ENCODE measurements at regions not wholly inside any gene's neighbourhood (a gene's known extent, or its start where the extent isn't known, plus 50 kb on each side); places are given as distances from the start of the nearest gene placed in this dataset.
"Not testable (repeated sequence)": the region's sequence is repeated elsewhere in the genome, so short reads cannot be mapped to it uniquely, and the experiment has no call there.

GRCh38 chr1:224815647-224816046, 113.8 kb upstream of the DNAH14 start:
- no peaks in the 10 kb centered on the region for H3K36me3 ChIP-seq (ENCODE audit: insufficient read depth, low read length)
- H3K9me3 ChIP-seq (ENCODE audit: insufficient read depth, low read depth, low read length): peaks cover 20% of the 10 kb centered on the region
- no peaks in the 10 kb centered on the region for H3K4me1 ChIP-seq (ENCODE audit: insufficient read depth, low read length)
- H3K9ac ChIP-seq (ENCODE audit: low read depth, low read length): no peak overlapping the region
- no peak overlapping the region for H3K4me3 ChIP-seq (ENCODE audit: low read length)
- H3K27me3 ChIP-seq (ENCODE audit: insufficient read depth, low read length): no peaks in the 10 kb centered on the region
- 94% methylated on average over 2 of the region's 2 CpGs for WGBS
- H3K27ac ChIP-seq (ENCODE audit: low read depth, low read length): no peak overlapping the region

GRCh38 chr1:224816062-224816461, 113.4 kb upstream of the DNAH14 start:
- Histone ChIP-seq H3K9me3 (ENCODE audit: insufficient read depth, low read depth, low read length) (peaks cover 20% of the 10 kb centered on the region), H3K27ac (ENCODE audit: low read depth, low read length) (no peak overlapping the region), H3K27me3 (ENCODE audit: insufficient read depth, low read length) (no peaks in the 10 kb centered on the region), H3K36me3 (ENCODE audit: insufficient read depth, low read length) (no peaks in the 10 kb centered on the region), H3K4me1 (ENCODE audit: insufficient read depth, low read length) (no peaks in the 10 kb centered on the region), H3K4me3 (ENCODE audit: low read length) (no peak overlapping the region), H3K9ac (ENCODE audit: low read depth, low read length) (no peak overlapping the region)

- WGBS: 88% methylated on average over 3 of the region's 3 CpGs
- H3K4me3 ChIP-seq (ENCODE audit: low read length): no peak overlapping the region
- H3K9ac ChIP-seq (ENCODE audit: low read depth, low read length): no peak overlapping the region
- no peaks in the 10 kb centered on the region for H3K27me3 ChIP-seq (ENCODE audit: insufficient read depth, low read length)
- H3K27ac ChIP-seq (ENCODE audit: low read depth, low read length): no peak overlapping the region
- no peaks in the 10 kb centered on the region for H3K4me1 ChIP-seq (ENCODE audit: insufficient read depth, low read length)
- peaks cover 27% of the 10 kb centered on the region for H3K9me3 ChIP-seq (ENCODE audit: insufficient read depth, low read depth, low read length)
- no peaks in the 10 kb centered on the region for H3K36me3 ChIP-seq (ENCODE audit: insufficient read depth, low read length)
These were observed 112.1 kb upstream of the DNAH14 start for GRCh38 chr1:224817382-224817781.

DNA sequence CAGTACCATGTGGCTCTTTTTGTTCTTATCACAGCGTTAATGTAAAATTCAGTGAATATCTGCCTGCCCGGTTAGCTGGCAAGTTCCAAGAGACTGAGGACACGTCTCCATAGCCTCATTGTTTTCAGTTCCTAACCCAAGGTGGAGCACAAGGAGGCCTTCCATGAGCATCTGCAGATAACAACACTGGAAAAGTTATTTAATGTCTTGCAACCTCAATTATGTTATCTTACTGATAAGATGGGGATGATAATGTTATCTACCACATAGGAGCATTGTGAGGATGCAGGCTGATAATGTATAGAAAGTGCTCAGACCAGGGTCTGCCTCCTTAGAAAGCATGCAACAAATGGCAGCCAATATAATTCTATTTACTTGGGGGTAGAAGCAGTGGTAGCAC, 109.6 kb upstream of the DNAH14 start:
- Histone ChIP-seq H3K4me3 (ENCODE audit: low read length) (no peak overlapping the region), H3K27ac (ENCODE audit: low read depth, low read length) (no peak overlapping the region), H3K9me3 (ENCODE audit: insufficient read depth, low read depth, low read length) (peaks cover 30% of the 10 kb centered on the region), H3K4me1 (ENCODE audit: insufficient read depth, low read length) (no peaks in the 10 kb centered on the region), H3K9ac (ENCODE audit: low read depth, low read length) (no peak overlapping the region), H3K36me3 (ENCODE audit: insufficient read depth, low read length) (no peaks in the 10 kb centered on the region), H3K27me3 (ENCODE audit: insufficient read depth, low read length) (no peaks in the 10 kb centered on the region)
- WGBS: 90% methylated on average over 3 of the region's 3 CpGs

DNA sequence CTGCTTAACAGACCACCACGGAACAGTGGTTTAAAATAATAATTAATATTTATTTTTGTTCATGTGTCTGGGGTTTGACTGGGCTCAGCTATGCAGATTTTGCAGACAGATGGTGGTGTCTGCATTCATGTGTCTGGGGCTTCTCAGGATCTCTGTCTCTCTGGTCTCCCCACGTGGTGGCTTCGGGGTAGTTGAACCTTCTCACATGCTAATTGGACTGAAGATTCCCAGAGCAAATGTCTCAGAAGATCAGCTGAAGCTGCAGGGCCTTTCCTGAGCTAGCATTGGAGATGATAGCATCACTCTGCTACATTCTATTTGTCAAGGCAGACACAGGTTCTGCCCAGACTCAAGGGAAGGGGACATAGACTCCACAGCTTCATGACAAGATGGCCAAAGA, 109.1 kb upstream of the DNAH14 start:
- no peaks in the 10 kb centered on the region for H3K27me3 ChIP-seq (ENCODE audit: insufficient read depth, low read length)
- H3K9ac ChIP-seq (ENCODE audit: low read depth, low read length): no peak overlapping the region
- no peaks in the 10 kb centered on the region for H3K36me3 ChIP-seq (ENCODE audit: insufficient read depth, low read length)
- no peaks in the 10 kb centered on the region for H3K4me1 ChIP-seq (ENCODE audit: insufficient read depth, low read length)
- no peak overlapping the region for H3K4me3 ChIP-seq (ENCODE audit: low read length)
- peaks cover 30% of the 10 kb centered on the region for H3K9me3 ChIP-seq (ENCODE audit: insufficient read depth, low read depth, low read length)
- H3K27ac ChIP-seq (ENCODE audit: low read depth, low read length): no peak overlapping the region
- WGBS: 87% methylated on average over 2 of the region's 3 CpGs

DNA sequence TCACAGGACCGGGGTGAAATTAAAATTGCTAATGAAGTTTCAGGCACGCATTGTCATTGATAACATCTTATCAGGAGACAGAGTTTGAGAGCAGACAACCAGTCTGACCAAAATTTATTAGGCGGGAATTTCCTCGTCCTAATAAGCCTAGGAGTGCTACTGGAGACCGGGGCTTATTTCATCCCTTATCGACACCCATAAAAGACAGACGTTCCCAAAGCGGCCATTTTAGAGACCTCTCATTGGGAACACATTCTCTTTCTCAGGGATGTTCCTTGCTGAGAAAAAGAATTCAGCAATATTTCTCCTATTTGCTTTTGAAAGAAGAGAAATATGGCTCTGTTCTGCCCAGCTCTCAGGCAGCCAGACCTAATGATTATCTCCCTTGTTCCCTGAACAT, 107.7 kb upstream of the DNAH14 start:
- not testable (repeated sequence) for H3K27ac ChIP-seq (ENCODE audit: low read depth, low read length); H3K4me1 ChIP-seq (ENCODE audit: insufficient read depth, low read length); H3K27me3 ChIP-seq (ENCODE audit: insufficient read depth, low read length); H3K36me3 ChIP-seq (ENCODE audit: insufficient read depth, low read length); H3K4me3 ChIP-seq (ENCODE audit: low read length); H3K9ac ChIP-seq (ENCODE audit: low read depth, low read length)
- WGBS: 89% methylated on average over 8 of the region's 8 CpGs
- H3K9me3 ChIP-seq (ENCODE audit: insufficient read depth, low read depth, low read length): peaks cover 30% of the 10 kb centered on the region

DNA sequence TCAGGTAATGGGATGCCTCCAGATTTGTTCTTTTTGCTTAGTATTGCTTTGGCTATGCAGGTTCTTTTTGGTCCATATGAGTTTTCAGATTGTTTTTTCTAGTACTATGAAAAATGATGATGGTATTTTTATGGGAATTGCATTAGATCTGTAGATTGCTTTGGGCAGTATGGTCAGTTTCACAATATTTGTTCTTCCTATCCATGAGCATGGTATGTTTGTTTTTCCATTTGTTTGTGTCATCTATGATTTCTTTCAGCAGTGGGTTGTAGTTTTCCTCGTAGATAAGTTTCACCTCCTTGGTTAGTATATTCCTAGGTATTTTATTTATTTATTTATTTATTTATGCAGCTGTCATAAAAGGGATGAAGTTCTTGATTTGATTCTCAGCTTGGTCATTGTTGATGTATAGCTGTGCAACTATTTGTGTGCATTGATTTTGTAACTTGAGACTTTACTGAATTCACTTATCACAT, 103.9 kb upstream of the DNAH14 start:
- Histone ChIP-seq H3K4me3 (ENCODE audit: low read length) (no peak overlapping the region), H3K36me3 (ENCODE audit: insufficient read depth, low read length) (no peaks in the 10 kb centered on the region), H3K27me3 (ENCODE audit: insufficient read depth, low read length) (no peaks in the 10 kb centered on the region), H3K27ac (ENCODE audit: low read depth, low read length) (no peak overlapping the region), H3K4me1 (ENCODE audit: insufficient read depth, low read length) (no peaks in the 10 kb centered on the region), H3K9ac (ENCODE audit: low read depth, low read length) (no peak overlapping the region), H3K9me3 (ENCODE audit: insufficient read depth, low read depth, low read length) (peaks cover 21% of the 10 kb centered on the region)
- 83% methylated on average over 1 of the region's 1 CpG for WGBS

GRCh38 chr1:224828691-224829090, 100.8 kb upstream of the DNAH14 start:
- no peaks in the 10 kb centered on the region for H3K36me3 ChIP-seq (ENCODE audit: insufficient read depth, low read length)
- no peak overlapping the region for H3K27ac ChIP-seq (ENCODE audit: low read depth, low read length)
- H3K27me3 ChIP-seq (ENCODE audit: insufficient read depth, low read length): no peaks in the 10 kb centered on the region
- no peak overlapping the region for H3K4me3 ChIP-seq (ENCODE audit: low read length)
- no peak overlapping the region for H3K9ac ChIP-seq (ENCODE audit: low read depth, low read length)
- no peaks in the 10 kb centered on the region for H3K4me1 ChIP-seq (ENCODE audit: insufficient read depth, low read length)
- H3K9me3 ChIP-seq (ENCODE audit: insufficient read depth, low read depth, low read length): peaks cover 16% of the 10 kb centered on the region

DNA sequence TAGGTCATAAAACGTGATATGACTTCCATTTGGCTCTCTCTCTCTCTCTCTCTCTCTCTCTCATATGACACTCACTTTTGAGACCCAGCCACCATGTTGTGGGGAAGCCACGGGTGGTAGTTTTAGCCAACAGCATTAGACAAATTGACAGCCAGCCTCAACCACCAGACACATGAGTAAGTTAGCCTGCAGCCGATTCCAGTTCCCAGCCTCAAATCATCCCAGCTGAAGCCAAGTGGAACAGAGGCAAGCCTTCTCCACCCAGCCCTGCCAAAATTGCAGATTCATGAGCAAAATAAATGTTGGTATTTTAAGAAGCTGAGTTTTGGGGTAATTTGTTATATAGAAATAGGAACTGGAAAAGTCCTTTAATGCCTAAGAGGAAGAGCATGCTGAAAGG, 98.0 kb upstream of the DNAH14 start:
- Histone ChIP-seq H3K9me3 (ENCODE audit: insufficient read depth, low read depth, low read length) (peaks cover 15% of the 10 kb centered on the region), H3K36me3 (ENCODE audit: insufficient read depth, low read length) (no peaks in the 10 kb centered on the region), H3K27ac (ENCODE audit: low read depth, low read length) (no peak overlapping the region), H3K4me3 (ENCODE audit: low read length) (no peak overlapping the region), H3K27me3 (ENCODE audit: insufficient read depth, low read length) (no peaks in the 10 kb centered on the region), H3K4me1 (ENCODE audit: insufficient read depth, low read length) (no peaks in the 10 kb centered on the region), H3K9ac (ENCODE audit: low read depth, low read length) (no peak overlapping the region)
- 91% methylated on average over 3 of the region's 3 CpGs for WGBS

DNA sequence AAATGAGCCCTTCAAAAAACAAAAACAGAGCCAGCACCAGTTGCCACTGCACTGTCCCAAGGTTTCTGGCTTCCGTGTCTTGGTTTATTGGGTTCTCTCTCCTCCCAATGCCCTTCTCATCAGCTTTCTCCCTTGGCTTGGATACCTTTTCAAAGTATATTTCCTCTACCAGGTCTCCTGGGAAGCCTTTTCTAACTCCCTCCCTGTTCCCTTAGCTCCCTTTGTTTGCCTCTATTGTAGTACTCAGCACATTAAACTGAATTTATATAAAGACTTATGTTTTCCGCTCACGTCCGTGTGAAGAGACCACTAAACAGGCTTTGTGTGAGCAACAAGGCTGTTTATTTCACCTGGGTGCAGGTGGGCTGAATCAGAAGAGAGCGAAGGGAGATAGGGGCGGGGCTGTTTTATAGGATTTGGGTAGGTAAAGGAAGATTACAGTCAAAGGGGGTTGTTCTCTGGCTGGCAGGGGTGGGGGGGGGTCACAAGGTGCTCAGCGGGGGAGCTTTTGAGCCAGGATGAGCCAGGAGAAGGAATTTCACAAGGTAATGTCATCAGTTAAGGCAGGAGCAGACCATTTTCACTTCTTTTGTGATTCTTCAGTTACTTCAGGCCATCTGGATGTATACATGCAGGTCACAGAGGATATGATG, 89.7 kb upstream of the DNAH14 start:
- H3K27me3 ChIP-seq (ENCODE audit: insufficient read depth, low read length); H3K9me3 ChIP-seq (ENCODE audit: insufficient read depth, low read depth, low read length); H3K4me3 ChIP-seq (ENCODE audit: low read length); H3K4me1 ChIP-seq (ENCODE audit: insufficient read depth, low read length); H3K9ac ChIP-seq (ENCODE audit: low read depth, low read length); H3K36me3 ChIP-seq (ENCODE audit: insufficient read depth, low read length): not testable (repeated sequence)
- WGBS: 29% methylated on average over 7 of the region's 7 CpGs
- peak overlapping the region; percentile 64 for H3K27ac ChIP-seq (ENCODE audit: low read depth, low read length)

- H3K9ac ChIP-seq (ENCODE audit: low read depth, low read length); H3K27me3 ChIP-seq (ENCODE audit: insufficient read depth, low read length); H3K27ac ChIP-seq (ENCODE audit: low read depth, low read length); H3K4me3 ChIP-seq (ENCODE audit: low read length); H3K4me1 ChIP-seq (ENCODE audit: insufficient read depth, low read length); H3K36me3 ChIP-seq (ENCODE audit: insufficient read depth, low read length): not testable (repeated sequence)
- WGBS: 96% methylated on average over 2 of the region's 2 CpGs
- peaks cover 11% of the 10 kb centered on the region; the same call in 1 of the 2 replicates for H3K9me3 ChIP-seq (ENCODE audit: insufficient read depth, low read depth, low read length)
These were observed 87.7 kb upstream of the DNAH14 start for GRCh38 chr1:224841803-224842202.
